ENCODE measurements at regions not wholly inside any gene's neighbourhood (a gene's known extent, or its start where the extent isn't known, plus 50 kb on each side); places are given as distances from the start of the nearest gene placed in this dataset.

DNA sequence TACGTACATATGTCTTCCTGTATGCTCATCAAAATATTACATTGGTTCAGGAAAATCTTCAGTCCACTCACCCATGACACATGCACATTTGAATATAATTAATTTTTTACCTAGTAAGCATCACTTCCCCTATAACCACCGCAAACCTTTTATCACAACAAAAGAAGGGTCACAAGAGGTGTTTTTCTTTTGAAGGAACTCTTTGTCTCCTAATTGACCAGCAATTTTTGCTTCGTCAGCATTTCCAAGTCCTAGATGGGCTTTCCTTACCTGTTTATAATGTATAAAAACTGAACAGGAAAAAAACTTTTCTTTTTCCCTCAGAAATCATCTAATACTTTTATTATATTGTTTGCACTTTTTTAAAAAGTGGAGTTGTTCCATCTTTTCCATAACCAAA lies 631.3 kb downstream of the PLA2G4A start:
- TF ChIP-seq CTCF (conservative IDR thresholded peaks at IDR 0.05), result no peak
- TF ChIP-seq EZH2 (IDR thresholded peaks at IDR 0.05; ENCODE audit: low read depth), result no peak
- intact Hi-C loops (cut with micrococcal nuclease; ENCODE audit: unreplicated experiment), result no loop called here
- no TSS peak for BruUV-seq (replicated peaks)
- ChIA-PET POLR2A (ENCODE audit: unreplicated experiment) (no interaction called here), CTCF (no interaction called here)
- H3K36me3 ChIP-seq (ENCODE audit: low read depth), result no peaks in the 10 kb centered on the region
- H2AFZ ChIP-seq, result no peak overlapping the region
- no peak overlapping the region for H3K4me3 ChIP-seq
- no peak for DNase-seq
- no peaks in the 10 kb centered on the region for H3F3A ChIP-seq (ENCODE audit: insufficient read depth, low read depth)
- H3K27me3 ChIP-seq (ENCODE audit: insufficient read depth, low read depth), result no peaks in the 10 kb centered on the region
- H3K27ac ChIP-seq, result no peak overlapping the region
- H3K79me2 ChIP-seq (ENCODE audit: low read depth), result no peaks in the 10 kb centered on the region
- no peak overlapping the region for H3K4me2 ChIP-seq
- no peaks in the 10 kb centered on the region for H4K20me1 ChIP-seq (ENCODE audit: insufficient read depth)
- no peaks in the 10 kb centered on the region for H3K9me3 ChIP-seq (ENCODE audit: insufficient read depth, low read depth)
- no peaks in the 10 kb centered on the region for H3K4me1 ChIP-seq (replicated peaks; ENCODE audit: insufficient read depth)
- H3K9me2 ChIP-seq (ENCODE audit: insufficient read depth), result no peaks in the 10 kb centered on the region

DNA sequence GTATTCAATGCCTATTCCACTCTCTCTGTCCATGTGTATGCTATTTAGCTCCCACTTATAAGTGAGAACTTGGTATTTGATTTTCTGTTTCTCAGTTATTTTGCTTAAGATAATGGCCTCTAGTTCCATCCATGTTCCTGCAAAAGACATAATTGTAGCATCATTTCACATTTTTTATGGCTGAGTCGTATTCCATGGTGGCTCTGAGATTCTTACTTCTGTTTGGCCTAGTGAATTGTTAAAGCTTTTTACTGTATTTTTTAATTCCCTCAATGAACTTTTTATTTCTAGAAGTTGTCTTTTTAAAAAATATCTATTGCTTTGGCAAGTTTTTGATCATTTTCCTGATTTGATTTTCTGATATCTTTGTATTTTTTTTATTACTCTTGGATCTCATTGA lies 635.6 kb downstream of the PLA2G4A start:
- TF ChIP-seq EZH2 (IDR thresholded peaks at IDR 0.05; ENCODE audit: low read depth) (no peak), CTCF (conservative IDR thresholded peaks at IDR 0.05) (no peak)
- Histone ChIP-seq H3F3A (ENCODE audit: insufficient read depth, low read depth) (no peaks in the 10 kb centered on the region), H3K36me3 (ENCODE audit: low read depth) (no peaks in the 10 kb centered on the region), H3K9me3 (ENCODE audit: insufficient read depth, low read depth) (no peaks in the 10 kb centered on the region), H3K79me2 (ENCODE audit: low read depth) (no peaks in the 10 kb centered on the region), H3K4me1 (replicated peaks; ENCODE audit: insufficient read depth) (no peaks in the 10 kb centered on the region), H3K27ac (no peak overlapping the region), H3K9me2 (ENCODE audit: insufficient read depth) (no peaks in the 10 kb centered on the region), H3K4me3 (no peak overlapping the region), H2AFZ (no peak overlapping the region), H3K4me2 (no peak overlapping the region), H3K27me3 (ENCODE audit: insufficient read depth, low read depth) (no peaks in the 10 kb centered on the region), H4K20me1 (ENCODE audit: insufficient read depth) (no peaks in the 10 kb centered on the region)
- intact Hi-C loops (cut with micrococcal nuclease; ENCODE audit: unreplicated experiment), result no loop called here
- no TSS peak for BruUV-seq (replicated peaks)
- POLR2A ChIA-PET (ENCODE audit: unreplicated experiment), result interaction anchor here (0.7 kb wide), 1 partner anchor 120 kb away, joined by 6 read pairs; no protein-coding TSS in a partner anchor
- CTCF ChIA-PET, result no interaction called here
- DNase-seq, result no peak

DNA sequence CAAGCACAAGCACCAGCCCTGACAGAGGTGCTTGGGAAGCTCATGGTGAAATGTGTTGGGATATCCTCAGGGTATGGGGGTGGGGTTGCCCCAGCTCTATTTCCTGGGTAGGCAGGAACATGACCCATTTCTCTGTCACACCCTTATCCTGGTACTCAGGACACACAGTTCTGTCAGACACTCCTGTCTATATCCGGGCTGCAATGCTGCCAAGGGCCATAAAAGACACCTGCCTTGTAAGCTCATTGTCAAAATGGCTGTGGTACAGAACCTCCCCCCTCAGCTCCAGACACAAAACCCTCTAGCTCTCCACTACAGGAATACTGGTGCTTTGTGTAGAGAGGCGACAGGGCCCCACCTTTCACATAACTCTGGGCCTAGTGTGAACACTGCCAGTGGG lies 636.7 kb downstream of the PLA2G4A start:
- H3K27me3 ChIP-seq (ENCODE audit: insufficient read depth, low read depth), result no peaks in the 10 kb centered on the region
- H4K20me1 ChIP-seq (ENCODE audit: insufficient read depth), result no peaks in the 10 kb centered on the region
- H3K36me3 ChIP-seq (ENCODE audit: low read depth), result no peaks in the 10 kb centered on the region
- no peaks in the 10 kb centered on the region for H3K9me3 ChIP-seq (ENCODE audit: insufficient read depth, low read depth)
- ChIA-PET CTCF (no interaction called here), POLR2A (ENCODE audit: unreplicated experiment) (no interaction called here)
- no peaks in the 10 kb centered on the region for H3F3A ChIP-seq (ENCODE audit: insufficient read depth, low read depth)
- H3K4me2 ChIP-seq, result no peak overlapping the region
- BruUV-seq (replicated peaks), result no TSS peak
- no peak overlapping the region for H3K27ac ChIP-seq
- no peak overlapping the region for H2AFZ ChIP-seq
- H3K4me3 ChIP-seq, result no peak overlapping the region
- intact Hi-C loops (cut with micrococcal nuclease; ENCODE audit: unreplicated experiment), result no loop called here
- H3K4me1 ChIP-seq (replicated peaks; ENCODE audit: insufficient read depth), result no peaks in the 10 kb centered on the region
- TF ChIP-seq CTCF (conservative IDR thresholded peaks at IDR 0.05) (no peak), EZH2 (IDR thresholded peaks at IDR 0.05; ENCODE audit: low read depth) (no peak)
- no peaks in the 10 kb centered on the region for H3K9me2 ChIP-seq (ENCODE audit: insufficient read depth)
- no peaks in the 10 kb centered on the region for H3K79me2 ChIP-seq (ENCODE audit: low read depth)
- DNase-seq, result no peak

Data from PC-9 (cell line).